Liver (tissue), 3 donors: ENCODE measurements at regions not wholly inside any gene's neighbourhood (a gene's known extent, or its start where the extent isn't known, plus 50 kb on each side); places are given as distances from the start of the nearest gene placed in this dataset.

Experiments
- GABPA ChIP-seq, 2 donors: IDR thresholded peaks in 1 of 2; conservative IDR thresholded peaks in 1 of 2; 2 replicates each; pipeline ENCODE4 v1.6.1; 2016; ENCODE audit warnings: antibody characterized with exemption in 2 of 2, mild to moderate bottlenecking in 1 of 2, moderate library complexity in 1 of 2
- SP1 ChIP-seq: IDR thresholded peaks from 2 replicates; pipeline ENCODE4 v1.6.1; 2018; ENCODE audit warnings: antibody characterized with exemption, mild to moderate bottlenecking
- TAF1 ChIP-seq: conservative IDR thresholded peaks from 2 replicates; pipeline ENCODE4 v1.6.1; 2016; ENCODE audit warnings: antibody characterized with exemption, mild to moderate bottlenecking
- YY1 ChIP-seq: IDR thresholded peaks from 2 replicates; pipeline ENCODE4 v1.6.1; 2016; ENCODE audit warnings: antibody characterized with exemption, mild to moderate bottlenecking
- TF ChIP-seq, protein P1 (sequence below): fragments of 150-350 bp; IDR thresholded peaks from 2 replicates; pipeline ENCODE4 v1.5.1; 2017; ENCODE audit warnings: improper control_type of control experiment, low read depth, low read length; ENCODE audit not compliant: missing input control
- TF ChIP-seq, protein P2 (sequence below): IDR thresholded peaks from 2 replicates; pipeline ENCODE4 v1.6.1; 2016; ENCODE audit warnings: antibody characterized with exemption, mild to moderate bottlenecking
- donor health status: healthy.
- donor health status: healthy.

DNA sequence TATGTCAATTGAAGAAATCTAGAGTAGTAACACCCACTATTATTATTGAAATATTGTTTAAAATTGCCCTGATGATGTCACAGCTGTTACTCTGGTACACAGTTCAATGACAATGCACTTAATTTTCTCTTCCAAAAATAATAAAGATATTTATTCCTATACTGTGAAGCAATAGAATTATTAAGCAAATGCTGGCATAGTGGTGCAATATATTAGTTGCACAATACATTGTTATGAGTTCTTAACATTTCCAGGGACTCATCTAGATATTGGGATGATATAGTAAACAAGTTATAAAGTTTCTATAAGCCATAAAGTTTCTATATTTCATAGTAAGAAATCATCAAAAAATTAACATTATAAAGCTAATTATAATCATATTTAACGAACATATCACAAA lies 897.8 kb downstream of the LRFN5 start:
- TF ChIP-seq, protein P1, sequence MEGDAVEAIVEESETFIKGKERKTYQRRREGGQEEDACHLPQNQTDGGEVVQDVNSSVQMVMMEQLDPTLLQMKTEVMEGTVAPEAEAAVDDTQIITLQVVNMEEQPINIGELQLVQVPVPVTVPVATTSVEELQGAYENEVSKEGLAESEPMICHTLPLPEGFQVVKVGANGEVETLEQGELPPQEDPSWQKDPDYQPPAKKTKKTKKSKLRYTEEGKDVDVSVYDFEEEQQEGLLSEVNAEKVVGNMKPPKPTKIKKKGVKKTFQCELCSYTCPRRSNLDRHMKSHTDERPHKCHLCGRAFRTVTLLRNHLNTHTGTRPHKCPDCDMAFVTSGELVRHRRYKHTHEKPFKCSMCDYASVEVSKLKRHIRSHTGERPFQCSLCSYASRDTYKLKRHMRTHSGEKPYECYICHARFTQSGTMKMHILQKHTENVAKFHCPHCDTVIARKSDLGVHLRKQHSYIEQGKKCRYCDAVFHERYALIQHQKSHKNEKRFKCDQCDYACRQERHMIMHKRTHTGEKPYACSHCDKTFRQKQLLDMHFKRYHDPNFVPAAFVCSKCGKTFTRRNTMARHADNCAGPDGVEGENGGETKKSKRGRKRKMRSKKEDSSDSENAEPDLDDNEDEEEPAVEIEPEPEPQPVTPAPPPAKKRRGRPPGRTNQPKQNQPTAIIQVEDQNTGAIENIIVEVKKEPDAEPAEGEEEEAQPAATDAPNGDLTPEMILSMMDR, result no peak
- TF ChIP-seq, protein P2, sequence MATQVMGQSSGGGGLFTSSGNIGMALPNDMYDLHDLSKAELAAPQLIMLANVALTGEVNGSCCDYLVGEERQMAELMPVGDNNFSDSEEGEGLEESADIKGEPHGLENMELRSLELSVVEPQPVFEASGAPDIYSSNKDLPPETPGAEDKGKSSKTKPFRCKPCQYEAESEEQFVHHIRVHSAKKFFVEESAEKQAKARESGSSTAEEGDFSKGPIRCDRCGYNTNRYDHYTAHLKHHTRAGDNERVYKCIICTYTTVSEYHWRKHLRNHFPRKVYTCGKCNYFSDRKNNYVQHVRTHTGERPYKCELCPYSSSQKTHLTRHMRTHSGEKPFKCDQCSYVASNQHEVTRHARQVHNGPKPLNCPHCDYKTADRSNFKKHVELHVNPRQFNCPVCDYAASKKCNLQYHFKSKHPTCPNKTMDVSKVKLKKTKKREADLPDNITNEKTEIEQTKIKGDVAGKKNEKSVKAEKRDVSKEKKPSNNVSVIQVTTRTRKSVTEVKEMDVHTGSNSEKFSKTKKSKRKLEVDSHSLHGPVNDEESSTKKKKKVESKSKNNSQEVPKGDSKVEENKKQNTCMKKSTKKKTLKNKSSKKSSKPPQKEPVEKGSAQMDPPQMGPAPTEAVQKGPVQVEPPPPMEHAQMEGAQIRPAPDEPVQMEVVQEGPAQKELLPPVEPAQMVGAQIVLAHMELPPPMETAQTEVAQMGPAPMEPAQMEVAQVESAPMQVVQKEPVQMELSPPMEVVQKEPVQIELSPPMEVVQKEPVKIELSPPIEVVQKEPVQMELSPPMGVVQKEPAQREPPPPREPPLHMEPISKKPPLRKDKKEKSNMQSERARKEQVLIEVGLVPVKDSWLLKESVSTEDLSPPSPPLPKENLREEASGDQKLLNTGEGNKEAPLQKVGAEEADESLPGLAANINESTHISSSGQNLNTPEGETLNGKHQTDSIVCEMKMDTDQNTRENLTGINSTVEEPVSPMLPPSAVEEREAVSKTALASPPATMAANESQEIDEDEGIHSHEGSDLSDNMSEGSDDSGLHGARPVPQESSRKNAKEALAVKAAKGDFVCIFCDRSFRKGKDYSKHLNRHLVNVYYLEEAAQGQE, result no peak
- TF ChIP-seq SP1, result no peak
- TF ChIP-seq TAF1, result no peak
- no peak for TF ChIP-seq GABPA (IDR thresholded peaks at IDR 0.05 in 1 of 2, conservative IDR thresholded peaks at IDR 0.05 in 1 of 2)
- no peak for TF ChIP-seq YY1
